MCF 10A (cell line): ENCODE measurements at regions not wholly inside any gene's neighbourhood (a gene's known extent, or its start where the extent isn't known, plus 50 kb on each side); places are given as distances from the start of the nearest gene placed in this dataset.

Source experiments
- BruUV-seq: library from RNA; stranded (reverse); fragments of 400-500 nt; replicated peaks from 2 replicates; lab custom pipeline; 2021; lab: Mats Ljungman, UMichigan
- CTCF ChIA-PET: fragments of 300-600 bp; sonication (Branson Sonifier 250); formaldehyde crosslinking; extraction: SDS; loops from one replicate; lab custom pipeline; 2021; ENCODE audit warnings: antibody characterized with exemption, inconsistent platforms; lab: Yijun Ruan, JAX
- POLR2A ChIA-PET: fragments of 300-600, 350-650 bp; sonication (Branson Sonifier 250); formaldehyde crosslinking; extraction: SDS; loops from one replicate; lab custom pipeline; 2020; ENCODE audit warnings: antibody characterized with exemption, inconsistent platforms; lab: Yijun Ruan, JAX
- DNase-seq: peaks from one replicate; pipeline ENCODE4 v3.0.0-alpha.2; 2018; ENCODE audit not compliant: unreplicated experiment
- H3K27ac Mint-ChIP-seq: one replicate; pipeline ENCODE4 v1.8.0; 2022; ENCODE audit warnings: mild to moderate bottlenecking, low read depth, mixed read lengths; ENCODE audit not compliant: unreplicated experiment
- H3K27me3 Mint-ChIP-seq: one replicate; pipeline ENCODE4 v1.8.0; 2022; ENCODE audit warnings: mixed read lengths; ENCODE audit not compliant: insufficient read depth, unreplicated experiment
- H3K36me3 Mint-ChIP-seq: one replicate; pipeline ENCODE4 v1.8.0; 2022; ENCODE audit warnings: mild to moderate bottlenecking, moderate library complexity, mixed read lengths; ENCODE audit not compliant: insufficient read depth, unreplicated experiment
- H3K4me1 Mint-ChIP-seq: one replicate; pipeline ENCODE4 v1.8.0; 2022; ENCODE audit warnings: mixed read lengths; ENCODE audit not compliant: insufficient read depth, unreplicated experiment
- H3K4me3 Mint-ChIP-seq: one replicate; pipeline ENCODE4 v1.8.0; 2022; ENCODE audit warnings: mild to moderate bottlenecking, moderate library complexity, mixed read lengths; ENCODE audit not compliant: unreplicated experiment
- H3K9me3 Mint-ChIP-seq: one replicate; pipeline ENCODE4 v1.8.0; 2022; ENCODE audit warnings: mixed read lengths; ENCODE audit not compliant: unreplicated experiment
- CTCF ChIP-seq: fragments of 200-600 bp; IDR thresholded peaks from one replicate; pipeline ENCODE4 v1.8.0; 2022; ENCODE audit warnings: antibody characterized with exemption, mild to moderate bottlenecking; ENCODE audit not compliant: unreplicated experiment
- intact Hi-C: fragments of 100-400 bp; cut with micrococcal nuclease; formaldehyde crosslinking; loops from 2 replicates; pipeline ENCODE4 v1.14.1; 2022

- TF ChIP-seq CTCF, result no peak
- Mint-ChIP-seq H3K4me3 (no peak overlapping the region), H3K27ac (no peak overlapping the region), H3K27me3 (no peaks in the 10 kb centered on the region), H3K36me3 (no peaks in the 10 kb centered on the region), H3K4me1 (no peaks in the 10 kb centered on the region), H3K9me3 (peaks cover 24% of the 10 kb centered on the region)
- CTCF ChIA-PET, result interaction anchor here (0.6 to 1.1 kb wide), 4 partner anchors 30 to 813 kb away, joined by 3 to 5 read pairs (median 4); no protein-coding TSS in a partner anchor
- intact Hi-C loops, result no loop called here
- POLR2A ChIA-PET, result no interaction called here
- no TSS peak for BruUV-seq
- no peak for DNase-seq
Measured at GRCh38 chr7:110322796-110323195, 768.1 kb upstream of the LRRN3 start.

- Mint-ChIP-seq H3K27me3 (no peaks in the 10 kb centered on the region), H3K4me3 (no peak overlapping the region), H3K4me1 (no peaks in the 10 kb centered on the region), H3K27ac (no peak overlapping the region), H3K9me3 (no peaks in the 10 kb centered on the region), H3K36me3 (no peaks in the 10 kb centered on the region)
- BruUV-seq, result no TSS peak
- no peak for DNase-seq
- CTCF ChIA-PET, result no interaction called here
- POLR2A ChIA-PET, result interaction anchor here (1.0 kb wide), 1 partner anchor 10 kb away, joined by 4 read pairs; no protein-coding TSS in a partner anchor
- TF ChIP-seq CTCF, result no peak
- intact Hi-C loops, result no loop called here
Measured at GRCh38 chr7:110326966-110327365, 764.0 kb upstream of the LRRN3 start.

- Mint-ChIP-seq H3K36me3 (no peaks in the 10 kb centered on the region), H3K4me3 (no peak overlapping the region), H3K4me1 (no peaks in the 10 kb centered on the region), H3K27ac (no peak overlapping the region), H3K9me3 (no peaks in the 10 kb centered on the region), H3K27me3 (no peaks in the 10 kb centered on the region)
- intact Hi-C loops, result no loop called here
- no TSS peak for BruUV-seq
- POLR2A ChIA-PET, result interaction anchor here (0.9 kb wide), 2 partner anchors 9 to 988 kb away, joined by 4 read pairs; no protein-coding TSS in a partner anchor
- CTCF ChIA-PET, result no interaction called here
- DNase-seq, result no peak
- no peak for TF ChIP-seq CTCF
Measured at GRCh38 chr7:110336423-110336822, 754.5 kb upstream of the LRRN3 start.

DNA sequence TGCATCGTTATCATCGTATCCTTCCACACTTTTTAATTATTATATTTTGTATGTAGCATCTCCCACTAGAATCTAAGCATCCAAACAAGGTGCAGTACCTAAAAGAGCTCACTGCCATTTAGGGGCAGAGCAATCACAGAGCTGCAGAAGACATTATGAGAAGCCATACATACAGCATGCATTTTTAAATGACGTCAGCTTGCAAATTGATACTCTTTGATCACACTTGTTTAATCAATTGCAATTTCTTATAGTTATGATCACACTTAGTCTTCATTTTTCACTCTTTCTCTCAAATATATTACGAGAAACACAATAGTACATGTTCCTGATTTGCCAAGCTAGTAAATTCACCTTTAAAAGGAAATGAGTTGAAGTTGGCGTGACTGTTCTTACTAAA is 753.3 kb upstream of the LRRN3 start:
- CTCF ChIA-PET, result interaction anchor here (0.6 to 1.4 kb wide), 2 partner anchors 8 to 346 kb away, joined by 3 to 5 read pairs; no protein-coding TSS in a partner anchor
- no peak overlapping the region for H3K4me3 Mint-ChIP-seq

More for the DNA sequence above, 753.3 kb upstream of the LRRN3 start:
- BruUV-seq, result no TSS peak
- H3K36me3 Mint-ChIP-seq, result no peaks in the 10 kb centered on the region
- intact Hi-C loops, result no loop called here
- no peak overlapping the region for H3K27ac Mint-ChIP-seq
- no peaks in the 10 kb centered on the region for H3K27me3 Mint-ChIP-seq
- POLR2A ChIA-PET, result no interaction called here
- no peak for TF ChIP-seq CTCF
- no peaks in the 10 kb centered on the region for H3K9me3 Mint-ChIP-seq
- no peak for DNase-seq
- H3K4me1 Mint-ChIP-seq, result no peaks in the 10 kb centered on the region
